NCI-H524 treated with DMSO at 0.1 percent for 48 hours (cell line): ENCODE measurements at regions not wholly inside any gene's neighbourhood (a gene's known extent, or its start where the extent isn't known, plus 50 kb on each side); places are given as distances from the start of the nearest gene placed in this dataset.

Experiments
- DNase-seq: peaks from one replicate; lab custom pipeline; 2025; lab: John Stamatoyannopoulos, UW

DNA sequence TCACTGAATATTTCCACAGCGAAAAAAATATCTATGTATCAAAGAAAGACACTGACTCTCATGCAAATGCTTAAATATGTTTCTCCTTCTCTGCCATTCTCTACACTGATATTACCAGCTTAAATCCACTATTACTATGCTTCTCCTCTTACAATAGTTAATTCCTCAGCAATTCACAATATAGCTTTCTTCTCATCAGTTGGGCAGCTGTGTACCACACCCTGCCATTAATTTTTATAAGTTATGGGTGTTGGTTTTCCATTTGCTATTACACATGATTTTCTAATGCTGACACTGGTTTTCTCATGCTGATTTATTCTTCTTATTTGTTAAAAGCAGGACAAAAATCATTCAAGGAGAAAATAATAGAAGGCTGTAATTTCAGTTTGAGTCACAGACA is 251.8 kb downstream of the TBX15 start:
- no peak for DNase-seq

DNA sequence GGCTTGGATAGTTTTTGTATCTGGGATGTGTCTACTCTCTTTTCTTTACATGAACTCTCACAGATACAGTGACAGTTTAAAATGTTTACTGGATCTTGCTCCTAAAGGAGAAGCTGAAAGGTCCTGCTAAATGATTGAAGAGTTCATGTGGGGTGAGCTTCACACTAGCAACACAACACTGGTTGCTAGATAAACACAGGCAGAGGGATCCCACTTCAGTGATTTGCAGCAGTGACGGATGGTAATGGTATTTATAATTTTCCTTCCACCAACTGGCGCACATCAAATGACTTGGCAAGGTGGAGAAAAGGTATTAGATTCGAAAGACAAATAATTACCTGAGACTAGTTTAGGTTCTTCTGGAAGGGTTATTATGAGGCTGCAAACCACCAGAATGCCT is 270.2 kb downstream of the TBX15 start:
- DNase-seq, result no peak

GRCh38 chr1:118716775-118717174 is 271.4 kb downstream of the TBX15 start:
- DNase-seq, result no peak

- no peak for DNase-seq
These were observed 276.8 kb downstream of the TBX15 start for GRCh38 chr1:118711356-118711755.

DNA sequence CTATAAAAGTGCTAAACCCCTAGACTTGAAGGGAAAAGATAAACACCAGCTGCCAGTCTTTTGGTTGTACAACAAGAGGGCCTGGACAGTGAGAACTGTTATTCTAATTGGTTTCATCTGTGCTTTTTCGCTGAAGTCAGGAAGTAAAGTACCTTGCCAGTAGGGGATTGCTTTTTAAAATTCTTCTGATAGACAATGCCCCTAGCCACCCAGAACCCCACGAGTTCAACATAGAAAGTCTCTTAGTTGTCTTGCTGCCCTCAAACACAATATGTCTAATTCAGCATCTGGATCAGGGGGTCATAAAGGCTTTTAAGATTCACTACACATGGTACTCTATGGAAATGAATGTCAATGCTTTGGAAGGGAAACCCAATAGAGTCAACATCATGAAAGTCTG is 289.2 kb downstream of the TBX15 start:
- no peak for DNase-seq

- no peak for DNase-seq
These were observed 296.0 kb downstream of the TBX15 start for GRCh38 chr1:118692143-118692542.

DNA sequence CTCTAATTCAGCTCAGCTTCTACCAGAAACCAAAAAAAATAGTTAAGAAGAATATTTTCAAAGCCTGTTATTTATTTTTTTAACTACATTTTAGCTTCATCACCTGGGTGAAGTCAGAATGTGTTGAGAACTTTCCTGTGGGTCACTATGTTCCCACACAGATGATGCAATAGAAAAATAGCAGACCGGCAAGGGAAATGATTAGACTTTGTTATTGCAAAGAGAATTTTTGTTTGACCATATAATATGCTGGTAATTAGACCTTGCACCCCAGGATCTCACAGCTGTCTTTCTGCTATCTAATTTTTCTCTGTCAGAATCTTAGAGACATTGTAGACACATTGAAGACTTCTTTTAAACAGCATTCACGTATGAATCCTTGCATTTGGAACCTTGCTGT is 299.3 kb downstream of the TBX15 start:
- DNase-seq, result no peak

DNA sequence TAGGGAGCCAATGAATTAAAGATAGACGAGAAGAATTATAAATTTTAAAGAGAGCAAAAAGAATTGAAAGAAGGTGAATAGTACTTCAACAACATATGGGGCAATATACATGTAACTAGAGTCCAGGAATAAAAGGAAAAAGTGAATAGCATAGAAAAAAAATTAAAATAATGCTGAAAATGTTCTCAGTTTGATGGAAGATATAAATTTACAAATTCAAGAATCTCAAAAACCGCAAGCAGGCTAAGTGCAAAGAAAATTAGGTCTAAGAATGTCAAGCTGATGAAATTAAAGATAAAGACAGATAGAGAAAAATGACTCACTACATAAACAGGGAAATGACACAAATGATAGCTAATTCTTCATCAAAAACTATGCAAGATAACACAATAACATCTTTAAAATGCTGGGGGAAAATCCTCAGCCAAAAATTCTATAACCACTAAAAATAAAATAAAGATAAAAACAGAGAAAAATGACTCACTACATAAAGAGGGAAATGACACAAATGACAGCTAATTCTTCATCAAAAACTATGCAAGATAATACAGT is 326.3 kb downstream of the TBX15 start:
- DNase-seq, result no peak

GRCh38 chr1:118660769-118661168 is 327.4 kb downstream of the TBX15 start:
- DNase-seq, result no peak

GRCh38 chr1:118659646-118660045 is 328.5 kb downstream of the TBX15 start:
- no peak for DNase-seq

DNA sequence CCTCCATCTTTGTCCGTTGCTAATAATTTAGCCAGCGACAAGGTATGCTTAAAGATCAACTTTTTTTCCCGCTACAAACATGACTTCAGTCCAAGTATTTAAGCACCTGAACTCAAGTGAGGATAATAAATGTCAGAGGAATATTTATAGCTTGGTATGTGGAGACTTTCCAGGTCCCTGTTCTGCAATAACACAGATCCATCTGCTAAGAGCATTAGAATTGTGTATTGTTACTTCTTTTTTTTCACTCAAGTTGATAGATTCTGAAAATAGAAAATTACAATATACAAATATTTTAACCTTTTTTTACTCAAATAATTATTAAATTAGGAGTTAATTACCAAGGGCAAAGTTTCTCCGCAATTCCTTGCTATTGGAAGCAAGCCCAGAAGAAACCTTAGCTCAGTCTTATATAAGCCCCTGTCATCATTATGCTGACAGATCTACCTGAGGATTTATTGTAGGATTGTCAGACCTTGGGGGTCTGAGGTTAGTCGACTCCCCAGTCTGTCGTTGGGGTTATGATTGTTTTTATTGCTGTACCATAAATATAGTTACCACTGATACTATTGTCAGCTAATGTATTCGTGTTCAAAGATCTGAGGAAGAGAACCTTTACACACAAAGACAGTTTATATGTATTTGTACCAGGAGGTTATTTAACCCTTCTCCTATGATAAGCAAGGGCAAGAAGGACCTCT is 337.9 kb downstream of the TBX15 start:
- no peak for DNase-seq

- DNase-seq, result no peak
These were observed 338.6 kb downstream of the TBX15 start for GRCh38 chr1:118649369-118650106.

DNA sequence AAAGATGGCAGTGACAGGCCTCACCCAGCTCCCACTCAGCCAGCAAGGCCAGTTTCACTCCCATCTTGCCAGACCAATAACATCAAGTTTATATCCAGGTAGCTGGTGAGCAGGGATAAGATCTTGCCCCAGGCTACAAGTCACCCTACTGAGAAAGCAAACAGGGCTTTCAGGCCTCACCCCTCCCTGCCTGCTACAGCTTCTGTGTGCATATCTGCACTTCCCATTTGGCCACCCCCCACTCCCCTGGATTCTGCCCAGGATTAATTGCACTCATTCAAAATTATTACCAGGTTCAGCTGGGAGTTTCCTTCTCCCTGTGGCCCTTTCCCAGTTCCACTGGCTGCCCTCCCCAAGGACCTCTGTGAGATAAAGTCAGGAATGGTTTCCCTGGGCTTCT is 352.1 kb downstream of the TBX15 start:
- DNase-seq, result no peak

DNA sequence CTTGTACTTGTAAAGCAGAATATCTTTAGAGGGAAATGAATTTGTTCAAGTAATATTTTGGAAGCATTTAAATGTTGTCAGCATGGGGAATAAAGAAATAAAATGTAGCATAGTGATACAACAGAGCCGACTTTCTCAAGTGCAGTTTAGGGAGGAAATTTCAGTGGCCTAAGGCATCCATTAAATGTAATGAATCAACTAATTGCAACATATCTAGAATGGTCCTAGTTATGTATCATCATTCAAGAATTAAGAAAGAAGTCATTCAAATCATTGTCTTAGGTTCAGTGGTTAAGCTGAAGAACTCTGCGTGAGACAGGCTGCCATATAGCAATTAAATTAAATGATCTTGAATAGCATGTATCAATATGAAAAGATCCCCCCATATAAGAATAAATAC is 360.7 kb downstream of the TBX15 start:
- DNase-seq, result no peak

- no peak for DNase-seq
These were observed 366.3 kb downstream of the TBX15 start for GRCh38 chr1:118621839-118622238.

DNA sequence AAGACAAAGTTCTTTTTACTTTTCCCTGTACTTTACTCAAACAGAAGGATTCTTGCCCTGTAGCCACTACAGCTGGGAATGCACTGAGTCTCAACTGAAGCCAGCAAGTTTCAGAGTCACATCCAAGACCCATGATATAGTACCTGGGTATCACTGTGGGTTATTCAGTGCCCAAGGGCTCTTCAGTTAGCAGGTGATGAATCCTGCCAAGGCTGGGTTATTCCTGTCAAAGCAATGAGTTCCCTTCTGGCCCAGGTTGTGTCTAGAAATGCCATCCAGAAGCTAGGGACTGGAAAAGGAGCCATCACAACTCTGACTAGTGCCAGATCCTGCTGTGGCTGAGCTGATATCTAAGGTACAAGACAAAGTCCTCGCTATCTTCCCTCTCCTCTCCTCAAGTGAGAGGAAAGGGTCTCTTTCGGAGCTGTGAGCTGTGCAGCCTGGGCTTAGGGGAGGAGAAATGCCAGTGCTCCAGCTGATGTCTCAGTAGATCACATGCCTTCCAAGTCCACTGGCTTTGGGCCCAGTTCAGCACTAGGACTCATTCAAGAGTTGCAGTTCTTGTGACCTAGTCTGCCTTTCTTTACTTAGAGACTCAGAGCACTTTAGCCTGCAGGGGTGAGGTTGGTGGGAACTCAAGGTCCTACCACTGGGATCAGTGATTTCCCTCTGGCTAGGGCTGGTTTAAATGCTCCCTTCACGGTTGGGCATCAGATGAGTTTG is 369.4 kb downstream of the TBX15 start:
- no peak for DNase-seq

- DNase-seq, result no peak
These were observed 370.2 kb downstream of the TBX15 start for GRCh38 chr1:118617916-118618315.

- DNase-seq, result no peak
These were observed 373.1 kb downstream of the TBX15 start for GRCh38 chr1:118615066-118615465.

DNA sequence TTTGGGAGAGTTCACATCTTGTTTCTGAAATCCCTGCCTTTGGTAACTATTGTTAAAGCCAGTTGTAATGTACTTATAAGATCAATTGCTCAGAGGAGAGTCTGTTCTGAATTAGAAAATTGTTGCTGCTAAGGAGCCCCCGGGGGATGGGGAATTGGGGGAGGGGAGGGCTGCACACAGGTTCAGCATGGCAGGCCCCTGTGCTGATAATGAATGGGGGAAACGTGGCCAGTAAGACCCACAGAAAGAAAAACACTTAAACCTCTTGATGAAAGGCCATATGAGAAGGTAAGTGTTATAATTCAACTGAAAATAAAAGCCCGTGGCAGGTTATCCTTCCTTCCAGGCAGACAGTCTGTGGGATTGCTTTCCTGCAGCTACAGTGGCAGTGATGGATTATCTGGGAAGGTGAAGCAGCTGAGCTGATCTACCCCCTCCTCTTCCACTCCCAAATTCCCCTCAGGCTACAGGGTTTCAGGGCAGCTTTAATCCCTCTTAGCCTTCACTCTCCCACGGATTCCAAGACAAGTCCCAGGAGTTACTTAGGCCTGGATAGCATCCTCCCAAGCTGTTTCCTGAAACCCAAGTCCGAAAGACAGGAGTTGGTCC is 398.8 kb downstream of the TBX15 start:
- DNase-seq, result peak; percentile 14

- DNase-seq, result no peak
These were observed 399.6 kb downstream of the TBX15 start for GRCh38 chr1:118588566-118588965.

- no peak for DNase-seq
These were observed 393.2 kb upstream of the SPAG17 start for GRCh38 chr1:118578276-118578675.

- no peak for DNase-seq
These were observed 390.0 kb upstream of the SPAG17 start for GRCh38 chr1:118575060-118575459.
